ENCODE measurements at regions not wholly inside any gene's neighbourhood (a gene's known extent, or its start where the extent isn't known, plus 50 kb on each side); places are given as distances from the start of the nearest gene placed in this dataset.

GRCh38 chrX:45756557-45756956, 555.9 kb upstream of the DIPK2B start:
- TF ChIP-seq CTCF (IDR thresholded peaks at IDR 0.05; ENCODE audit: low read length) (no peak), EZH2 (IDR thresholded peaks at IDR 0.05; ENCODE audit: borderline replicate concordance, low read length) (no peak)

Measured in OCI-LY1 (cell line).